ENCODE measurements at regions not wholly inside any gene's neighbourhood (a gene's known extent, or its start where the extent isn't known, plus 50 kb on each side); places are given as distances from the start of the nearest gene placed in this dataset.
A peak's percentile ranks its signal among the peaks of the same experiment; 100 is the strongest.
"Not testable (repeated sequence)": the region's sequence is repeated elsewhere in the genome, so short reads cannot be mapped to it uniquely, and the experiment has no call there.

DNA sequence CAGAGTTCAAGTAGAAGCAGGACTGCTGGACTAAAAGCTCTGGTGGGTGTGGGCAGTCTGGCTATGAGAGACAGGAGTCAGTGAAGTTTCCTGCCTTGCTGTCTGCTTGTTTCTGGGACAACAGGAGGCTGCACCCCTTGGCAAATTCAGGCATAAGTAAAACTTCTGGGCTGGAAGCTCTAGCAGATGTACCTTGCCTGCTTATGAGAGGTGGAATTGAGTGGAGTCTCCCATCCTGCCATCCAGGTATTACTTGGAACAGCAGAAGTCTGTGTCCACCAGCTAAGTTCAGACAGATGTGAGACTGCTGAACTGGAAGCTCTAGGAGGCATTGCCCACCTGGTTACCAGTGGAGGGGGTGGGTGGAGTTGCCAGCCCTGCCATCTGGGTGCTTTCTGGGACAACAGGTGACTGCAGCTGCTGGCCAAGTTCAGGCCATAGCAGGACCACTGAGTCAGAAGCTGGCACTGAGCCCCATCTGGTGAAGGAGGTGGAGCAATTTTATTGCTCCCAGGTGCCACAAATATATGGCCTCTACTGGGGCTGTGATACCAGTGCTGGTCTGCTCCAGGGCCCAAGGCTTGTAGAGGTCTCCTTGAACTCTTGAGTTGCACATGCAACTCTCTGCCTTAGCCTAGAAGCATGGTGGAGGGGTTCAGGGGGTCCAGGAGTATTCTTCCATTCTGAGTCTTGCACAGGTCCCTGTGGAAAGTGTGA lies 199.4 kb upstream of the FN1 start:
- Histone ChIP-seq H3K4me1 (ENCODE audit: control insufficient read depth in 1 of 2, insufficient read depth in 2 of 2, low read length in 2 of 2) (no peaks in the 10 kb centered on the region), H3K4me3 (ENCODE audit: low read depth in 1 of 2, low read length in 2 of 2) (no peak overlapping the region), H3K9me3 (ENCODE audit: control insufficient read depth in 1 of 2, low read length in 2 of 2) (peaks cover 4 to 13% of the 10 kb centered on the region in 2 donors), H3K27ac (ENCODE audit: low read length) (no peak overlapping the region), H3K36me3 (ENCODE audit: control insufficient read depth in 1 of 2, insufficient read depth in 2 of 2, low read length in 2 of 2) (no peaks in the 10 kb centered on the region), H3K27me3 (ENCODE audit: low read depth, low read length) (no peaks in the 10 kb centered on the region)

DNA sequence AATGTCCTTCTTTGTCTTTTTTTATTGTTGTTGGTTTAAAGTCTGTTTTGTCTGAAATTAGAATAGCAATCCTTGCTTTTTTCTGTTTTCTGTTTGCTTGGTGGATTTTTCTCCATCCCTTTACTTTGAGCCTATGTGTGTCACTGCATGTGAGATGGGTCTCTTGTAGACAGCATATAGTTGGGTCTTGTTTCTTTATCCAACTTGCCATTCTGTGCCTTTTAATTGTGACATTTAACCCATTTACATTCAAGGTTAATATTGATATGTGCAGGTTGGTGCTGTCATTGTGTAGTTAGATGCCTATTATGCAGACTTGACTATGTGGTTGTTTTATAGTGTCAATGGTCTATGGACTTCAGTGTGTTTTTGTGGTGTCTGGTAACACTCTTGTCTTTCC lies 197.5 kb upstream of the FN1 start:
- H3K9me3 ChIP-seq (ENCODE audit: control insufficient read depth in 1 of 2, low read length in 2 of 2): peaks cover 4 to 13% of the 10 kb centered on the region in 2 donors
- H3K27me3 ChIP-seq (ENCODE audit: low read depth, low read length): no peaks in the 10 kb centered on the region
- no peak overlapping the region for H3K27ac ChIP-seq (ENCODE audit: low read length)
- no peak overlapping the region for H3K4me3 ChIP-seq (ENCODE audit: low read depth in 1 of 2, low read length in 2 of 2)
- no peaks in the 10 kb centered on the region for H3K4me1 ChIP-seq (ENCODE audit: control insufficient read depth in 1 of 2, insufficient read depth in 2 of 2, low read length in 2 of 2)
- H3K36me3 ChIP-seq (ENCODE audit: control insufficient read depth in 1 of 2, insufficient read depth in 2 of 2, low read length in 2 of 2): no peaks in the 10 kb centered on the region

DNA sequence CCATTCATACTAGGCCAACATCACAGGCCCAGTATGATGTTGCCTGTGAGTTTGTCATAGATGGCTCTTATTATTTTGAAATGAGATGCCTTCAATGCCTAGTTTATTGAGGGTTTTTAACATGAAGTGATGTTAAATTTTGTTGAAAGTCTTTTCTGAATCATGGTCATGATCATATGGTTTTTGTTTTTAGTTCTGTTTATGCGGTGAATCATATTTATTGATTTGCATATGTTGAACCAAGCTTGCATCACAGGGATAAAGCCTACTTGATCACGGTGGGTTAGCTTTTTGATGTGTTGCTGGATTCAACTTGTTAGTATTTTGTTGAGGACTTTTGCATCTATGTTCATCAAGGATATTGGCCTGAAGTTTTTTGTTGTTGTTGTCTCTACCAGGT lies 195.8 kb upstream of the FN1 start:
- H3K27ac ChIP-seq (ENCODE audit: low read length): no peak overlapping the region
- no peaks in the 10 kb centered on the region for H3K4me1 ChIP-seq (ENCODE audit: control insufficient read depth in 1 of 2, insufficient read depth in 2 of 2, low read length in 2 of 2)
- H3K36me3 ChIP-seq (ENCODE audit: control insufficient read depth in 1 of 2, insufficient read depth in 2 of 2, low read length in 2 of 2): no peaks in the 10 kb centered on the region
- no peak overlapping the region for H3K4me3 ChIP-seq (ENCODE audit: low read depth in 1 of 2, low read length in 2 of 2)
- H3K27me3 ChIP-seq (ENCODE audit: low read depth, low read length): no peaks in the 10 kb centered on the region
- H3K9me3 ChIP-seq (ENCODE audit: control insufficient read depth in 1 of 2, low read length in 2 of 2): peaks cover 4 to 13% of the 10 kb centered on the region in 2 donors

DNA sequence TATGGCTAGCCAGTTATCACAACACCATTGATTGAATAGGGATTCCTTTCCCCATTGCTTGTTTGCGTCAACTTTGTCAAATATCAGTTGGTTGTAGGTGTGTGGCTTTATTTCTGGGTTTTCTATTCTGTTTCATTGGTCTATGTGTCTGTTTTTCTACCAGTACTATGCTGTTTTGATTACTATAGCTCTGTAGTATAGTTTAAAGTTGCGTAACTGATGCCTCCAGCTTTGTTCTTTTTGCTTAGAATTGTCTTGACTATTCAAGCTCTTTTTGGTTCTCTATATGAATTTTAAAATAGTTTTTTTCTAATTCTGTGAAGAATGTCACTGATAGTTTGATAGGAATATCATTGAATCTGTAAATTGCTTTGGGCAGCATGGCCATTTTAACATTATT lies 194.9 kb upstream of the FN1 start:
- not testable (repeated sequence) for H3K27ac ChIP-seq (ENCODE audit: low read length); H3K27me3 ChIP-seq (ENCODE audit: low read depth, low read length); H3K36me3 ChIP-seq (ENCODE audit: control insufficient read depth in 1 of 2, insufficient read depth in 2 of 2, low read length in 2 of 2); H3K4me1 ChIP-seq (ENCODE audit: control insufficient read depth in 1 of 2, insufficient read depth in 2 of 2, low read length in 2 of 2); H3K4me3 ChIP-seq (ENCODE audit: low read depth in 1 of 2, low read length in 2 of 2)
- peaks cover 4 to 13% of the 10 kb centered on the region in 2 donors for H3K9me3 ChIP-seq (ENCODE audit: control insufficient read depth in 1 of 2, low read length in 2 of 2)

DNA sequence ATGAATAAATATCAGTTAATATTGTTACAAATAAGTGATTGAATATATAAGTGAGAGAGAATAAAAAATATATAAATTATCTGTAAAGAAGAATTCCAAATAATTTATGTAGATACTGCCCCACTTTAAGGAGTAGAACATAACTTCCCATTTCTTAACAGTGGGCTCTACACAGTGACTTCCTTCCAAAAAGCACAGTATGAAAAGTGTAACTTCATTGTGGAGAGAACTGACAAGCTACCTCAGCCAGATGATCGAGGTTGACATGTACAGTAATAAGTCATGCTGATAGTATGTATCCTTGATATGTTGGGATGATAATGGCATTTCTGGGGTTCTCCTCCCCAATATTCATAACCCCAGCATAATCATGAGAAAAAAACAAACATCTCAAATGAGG lies 191.9 kb upstream of the FN1 start:
- H3K4me1 ChIP-seq (ENCODE audit: control insufficient read depth in 1 of 2, insufficient read depth in 2 of 2, low read length in 2 of 2): no peaks in the 10 kb centered on the region
- H3K27ac ChIP-seq (ENCODE audit: low read length): no peak overlapping the region
- no peak overlapping the region for H3K4me3 ChIP-seq (ENCODE audit: low read depth in 1 of 2, low read length in 2 of 2)
- H3K27me3 ChIP-seq (ENCODE audit: low read depth, low read length): no peaks in the 10 kb centered on the region
- H3K36me3 ChIP-seq (ENCODE audit: control insufficient read depth in 1 of 2, insufficient read depth in 2 of 2, low read length in 2 of 2): no peaks in the 10 kb centered on the region
- H3K9me3 ChIP-seq (ENCODE audit: control insufficient read depth in 1 of 2, low read length in 2 of 2): peaks cover 0 to 7% of the 10 kb centered on the region in 2 donors

DNA sequence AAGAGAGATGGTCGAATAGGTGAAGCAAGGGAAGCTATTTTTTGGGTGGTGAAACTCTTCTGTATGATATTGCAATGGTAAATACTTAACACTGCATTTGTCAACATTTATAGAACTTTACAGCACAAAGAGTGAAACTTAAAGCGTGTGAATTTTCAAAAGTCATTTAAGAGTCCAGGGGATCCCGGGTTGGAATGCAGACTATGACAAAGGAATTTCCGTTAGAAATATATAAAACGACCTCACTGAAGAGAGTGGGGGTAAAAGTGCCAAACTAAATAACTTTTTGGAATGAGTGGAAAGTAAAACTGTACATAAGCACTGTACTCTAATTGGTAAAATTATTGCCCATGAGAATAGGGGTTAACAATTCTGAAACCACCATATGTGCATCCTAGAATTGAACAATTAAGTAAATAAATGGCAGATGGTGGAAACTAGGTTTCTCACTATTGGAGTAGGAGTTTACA lies 191.0 kb upstream of the FN1 start:
- Histone ChIP-seq H3K27me3 (ENCODE audit: low read depth, low read length) (no peaks in the 10 kb centered on the region), H3K4me1 (ENCODE audit: control insufficient read depth in 1 of 2, insufficient read depth in 2 of 2, low read length in 2 of 2) (no peaks in the 10 kb centered on the region), H3K4me3 (ENCODE audit: low read depth in 1 of 2, low read length in 2 of 2) (no peak overlapping the region), H3K9me3 (ENCODE audit: control insufficient read depth in 1 of 2, low read length in 2 of 2) (peaks cover 0 to 6% of the 10 kb centered on the region in 2 donors), H3K27ac (ENCODE audit: low read length) (no peak overlapping the region), H3K36me3 (ENCODE audit: control insufficient read depth in 1 of 2, insufficient read depth in 2 of 2, low read length in 2 of 2) (no peaks in the 10 kb centered on the region)

DNA sequence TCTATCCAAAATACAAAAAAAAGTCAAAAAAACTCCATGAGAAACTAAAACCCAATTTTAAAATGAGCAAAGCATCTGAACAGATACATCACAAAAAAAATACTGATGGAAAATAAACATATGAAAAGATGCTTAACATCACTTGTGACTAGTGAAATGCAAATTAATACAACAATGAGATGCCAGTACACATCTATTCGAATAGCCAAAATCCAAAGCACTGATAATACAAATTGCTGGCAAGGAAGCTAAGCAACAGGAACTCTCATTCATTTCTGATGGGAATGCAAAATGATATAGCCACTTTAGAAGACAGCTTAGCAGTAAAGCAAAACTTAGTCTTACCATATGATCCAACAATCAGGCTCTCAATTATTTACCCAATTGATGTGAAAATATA lies 190.2 kb upstream of the FN1 start:
- Histone ChIP-seq H3K27ac (ENCODE audit: low read length) (peak overlapping the region; percentile 53), H3K9me3 (ENCODE audit: control insufficient read depth in 1 of 2, low read length in 2 of 2) (peaks cover 0 to 2% of the 10 kb centered on the region in 2 donors), H3K36me3 (ENCODE audit: control insufficient read depth in 1 of 2, insufficient read depth in 2 of 2, low read length in 2 of 2) (no peaks in the 10 kb centered on the region), H3K4me1 (ENCODE audit: control insufficient read depth in 1 of 2, insufficient read depth in 2 of 2, low read length in 2 of 2) (no peaks in the 10 kb centered on the region), H3K4me3 (ENCODE audit: low read depth in 1 of 2, low read length in 2 of 2) (no peak overlapping the region), H3K27me3 (ENCODE audit: low read depth, low read length) (no peaks in the 10 kb centered on the region)

DNA sequence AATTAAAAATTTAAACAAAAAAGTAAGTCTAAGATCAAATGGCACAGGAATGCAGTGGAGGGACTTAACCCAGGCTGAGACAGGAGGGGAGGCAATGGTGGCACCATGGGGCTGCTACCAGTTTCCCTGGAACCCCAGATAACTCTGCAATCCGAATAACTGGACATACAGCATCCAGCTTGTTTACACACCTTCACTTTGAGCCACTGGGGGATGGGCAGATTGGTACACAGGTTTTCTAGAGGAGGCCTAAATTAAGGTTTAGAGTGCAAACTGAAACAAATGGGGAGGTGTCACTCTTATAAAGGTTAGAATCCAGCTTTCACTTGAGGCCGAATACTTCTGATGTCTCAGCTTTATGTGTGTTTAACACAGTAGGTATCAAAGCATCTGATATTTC lies 189.3 kb upstream of the FN1 start:
- Histone ChIP-seq H3K36me3 (ENCODE audit: control insufficient read depth in 1 of 2, insufficient read depth in 2 of 2, low read length in 2 of 2) (no peaks in the 10 kb centered on the region), H3K27me3 (ENCODE audit: low read depth, low read length) (no peaks in the 10 kb centered on the region), H3K9me3 (ENCODE audit: control insufficient read depth in 1 of 2, low read length in 2 of 2) (no peaks in the 10 kb centered on the region), H3K4me3 (ENCODE audit: low read depth in 1 of 2, low read length in 2 of 2) (no peak overlapping the region), H3K27ac (ENCODE audit: low read length) (peak overlapping the region; percentile 53), H3K4me1 (ENCODE audit: control insufficient read depth in 1 of 2, insufficient read depth in 2 of 2, low read length in 2 of 2) (no peaks in the 10 kb centered on the region)

DNA sequence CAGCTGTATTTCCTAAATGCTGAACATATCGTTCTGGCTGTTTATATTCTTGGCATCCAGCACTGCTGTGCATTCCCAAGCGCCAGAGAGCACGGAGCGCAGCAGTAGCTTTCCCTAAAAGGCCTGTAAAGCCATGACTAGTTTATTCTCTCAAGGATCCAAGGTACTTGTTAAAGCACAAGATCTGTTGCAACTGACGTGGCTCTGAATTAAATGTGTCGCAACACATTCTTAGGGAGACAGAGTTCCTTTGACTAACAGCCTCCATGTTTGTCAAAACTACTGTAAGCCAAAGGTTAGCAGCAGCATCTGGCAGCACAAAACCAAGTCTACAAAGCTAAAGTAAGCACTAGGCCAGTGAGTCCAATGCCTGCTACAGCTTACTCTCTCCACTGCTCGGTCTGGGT lies 188.6 kb upstream of the FN1 start:
- Histone ChIP-seq H3K27ac (ENCODE audit: low read length) (peak overlapping the region; percentile 72), H3K36me3 (ENCODE audit: control insufficient read depth in 1 of 2, insufficient read depth in 2 of 2, low read length in 2 of 2) (no peaks in the 10 kb centered on the region), H3K9me3 (ENCODE audit: control insufficient read depth in 1 of 2, low read length in 2 of 2) (no peaks in the 10 kb centered on the region), H3K4me1 (ENCODE audit: control insufficient read depth in 1 of 2, insufficient read depth in 2 of 2, low read length in 2 of 2) (no peaks in the 10 kb centered on the region), H3K27me3 (ENCODE audit: low read depth, low read length) (no peaks in the 10 kb centered on the region), H3K4me3 (ENCODE audit: low read depth in 1 of 2, low read length in 2 of 2) (no peak overlapping the region)

DNA sequence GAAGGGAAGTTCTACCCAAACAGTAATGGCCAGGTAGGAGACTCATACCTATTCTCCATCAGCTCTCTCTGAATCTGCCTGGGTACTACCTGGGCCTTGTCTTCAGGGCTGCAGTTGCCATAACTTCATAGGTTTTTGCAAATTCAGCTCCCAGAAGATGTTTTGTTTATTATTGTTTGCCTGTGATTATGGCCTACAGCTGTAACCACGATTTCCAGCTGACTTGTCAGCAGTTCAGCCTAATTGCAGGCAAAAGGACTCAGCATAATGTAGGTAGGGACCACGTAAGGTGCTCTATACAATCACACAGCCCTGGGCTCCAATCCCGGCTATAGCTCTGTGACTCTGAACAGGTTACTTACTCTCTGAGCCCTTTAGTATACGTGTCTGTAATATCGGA lies 187.0 kb upstream of the FN1 start:
- peak overlapping the region; percentile 3 for H3K27ac ChIP-seq (ENCODE audit: low read length)
- no peaks in the 10 kb centered on the region for H3K4me1 ChIP-seq (ENCODE audit: control insufficient read depth in 1 of 2, insufficient read depth in 2 of 2, low read length in 2 of 2)
- H3K27me3 ChIP-seq (ENCODE audit: low read depth, low read length): no peaks in the 10 kb centered on the region
- H3K4me3 ChIP-seq (ENCODE audit: low read depth in 1 of 2, low read length in 2 of 2): no peak overlapping the region
- no peaks in the 10 kb centered on the region for H3K36me3 ChIP-seq (ENCODE audit: control insufficient read depth in 1 of 2, insufficient read depth in 2 of 2, low read length in 2 of 2)
- no peaks in the 10 kb centered on the region for H3K9me3 ChIP-seq (ENCODE audit: control insufficient read depth in 1 of 2, low read length in 2 of 2)

DNA sequence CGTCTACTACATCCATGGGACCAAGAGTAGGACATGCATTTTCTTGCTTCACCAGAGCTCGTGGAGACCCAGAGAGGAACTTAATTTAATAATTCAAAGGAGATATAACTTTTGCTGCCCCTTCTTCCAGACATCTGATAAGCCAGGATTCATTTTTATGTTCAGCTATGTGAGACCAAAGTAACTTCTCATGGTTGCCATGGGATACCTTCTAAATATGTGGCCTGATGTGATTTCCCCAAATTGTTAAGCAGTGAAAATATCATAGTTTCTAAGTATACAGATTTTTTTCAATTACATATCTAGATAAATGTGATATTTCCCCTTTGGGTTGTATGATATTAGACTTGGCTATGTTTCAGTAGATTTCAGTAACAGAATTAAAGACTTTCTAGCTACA lies 185.5 kb upstream of the FN1 start:
- no peaks in the 10 kb centered on the region for H3K9me3 ChIP-seq (ENCODE audit: control insufficient read depth in 1 of 2, low read length in 2 of 2)
- H3K36me3 ChIP-seq (ENCODE audit: control insufficient read depth in 1 of 2, insufficient read depth in 2 of 2, low read length in 2 of 2): no peaks in the 10 kb centered on the region
- H3K4me3 ChIP-seq (ENCODE audit: low read depth in 1 of 2, low read length in 2 of 2): no peak overlapping the region
- H3K27ac ChIP-seq (ENCODE audit: low read length): no peak overlapping the region
- no peaks in the 10 kb centered on the region for H3K27me3 ChIP-seq (ENCODE audit: low read depth, low read length)
- H3K4me1 ChIP-seq (ENCODE audit: control insufficient read depth in 1 of 2, insufficient read depth in 2 of 2, low read length in 2 of 2): no peaks in the 10 kb centered on the region

DNA sequence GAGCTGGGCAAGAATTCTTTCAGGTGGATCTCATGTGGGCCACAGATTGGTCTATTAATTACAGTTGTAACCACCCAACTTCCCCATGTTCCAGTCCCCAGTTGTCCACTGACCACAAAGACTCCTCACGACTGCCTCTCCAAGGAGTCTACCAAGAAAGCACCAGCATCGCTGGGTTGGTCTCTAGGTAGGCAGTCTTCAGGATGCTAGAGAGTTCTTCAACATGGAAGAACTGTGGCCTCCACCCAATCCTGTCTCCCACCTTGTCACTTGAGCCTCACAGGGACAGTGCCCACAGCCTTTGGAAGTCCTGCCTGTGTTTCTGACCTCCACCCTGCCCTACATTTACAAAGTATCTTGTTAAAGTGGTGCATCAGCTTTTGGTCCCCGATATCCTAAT lies 184.7 kb upstream of the FN1 start:
- Histone ChIP-seq H3K9me3 (ENCODE audit: control insufficient read depth in 1 of 2, low read length in 2 of 2) (no peaks in the 10 kb centered on the region), H3K27ac (ENCODE audit: low read length) (no peak overlapping the region), H3K4me3 (ENCODE audit: low read depth in 1 of 2, low read length in 2 of 2) (no peak overlapping the region)

More for the DNA sequence above, 184.7 kb upstream of the FN1 start:
- Histone ChIP-seq H3K36me3 (ENCODE audit: control insufficient read depth in 1 of 2, insufficient read depth in 2 of 2, low read length in 2 of 2) (no peaks in the 10 kb centered on the region), H3K27me3 (ENCODE audit: low read depth, low read length) (no peaks in the 10 kb centered on the region), H3K4me1 (ENCODE audit: control insufficient read depth in 1 of 2, insufficient read depth in 2 of 2, low read length in 2 of 2) (no peaks in the 10 kb centered on the region)
